Subcutaneous abdominal adipose tissue (tissue), 5 donors: ENCODE measurements at regions not wholly inside any gene's neighbourhood (a gene's known extent, or its start where the extent isn't known, plus 50 kb on each side); places are given as distances from the start of the nearest gene placed in this dataset.

Source experiments
- H3K27ac ChIP-seq: one replicate; pipeline ENCODE4 v1.7.0; 2013; ENCODE audit warnings: low read depth, mild to moderate bottlenecking, inconsistent platforms, low read length, moderate library complexity
- H3K27me3 ChIP-seq, 5 donors: one replicate each; pipeline ENCODE4 v1.7.0; 2013; ENCODE audit warnings: low read length in 5 of 5, inconsistent platforms in 1 of 5; ENCODE audit not compliant: control insufficient read depth in 5 of 5, insufficient read depth in 4 of 5
- H3K36me3 ChIP-seq, 5 donors: one replicate each; pipeline ENCODE4 v1.7.0; 2013; ENCODE audit warnings: low read length in 5 of 5; ENCODE audit not compliant: control insufficient read depth in 5 of 5, insufficient read depth in 5 of 5
- H3K4me1 ChIP-seq, 5 donors: one replicate each; pipeline ENCODE4 v1.7.0; 2013; ENCODE audit warnings: low read length in 5 of 5, mild to moderate bottlenecking in 3 of 5, moderate library complexity in 1 of 5; ENCODE audit not compliant: control insufficient read depth in 5 of 5, insufficient read depth in 5 of 5
- H3K4me3 ChIP-seq, 5 donors: one replicate each; pipeline ENCODE4 v1.7.0; 2013; ENCODE audit warnings: low read length in 5 of 5, low read depth in 1 of 5
- H3K9ac ChIP-seq, 5 donors: one replicate each; pipeline ENCODE4 v1.7.0; 2013; ENCODE audit warnings: low read length in 5 of 5, mild to moderate bottlenecking in 4 of 5, moderate library complexity in 3 of 5
- H3K9me3 ChIP-seq, 5 donors: one replicate each; pipeline ENCODE4 v1.7.0; 2013; ENCODE audit warnings: low read length in 5 of 5; ENCODE audit not compliant: control insufficient read depth in 5 of 5
- donor health status: healthy.
- donor health status: healthy.
- donor health status: healthy.
- donor health status: healthy.
- donor health status: healthy.

DNA sequence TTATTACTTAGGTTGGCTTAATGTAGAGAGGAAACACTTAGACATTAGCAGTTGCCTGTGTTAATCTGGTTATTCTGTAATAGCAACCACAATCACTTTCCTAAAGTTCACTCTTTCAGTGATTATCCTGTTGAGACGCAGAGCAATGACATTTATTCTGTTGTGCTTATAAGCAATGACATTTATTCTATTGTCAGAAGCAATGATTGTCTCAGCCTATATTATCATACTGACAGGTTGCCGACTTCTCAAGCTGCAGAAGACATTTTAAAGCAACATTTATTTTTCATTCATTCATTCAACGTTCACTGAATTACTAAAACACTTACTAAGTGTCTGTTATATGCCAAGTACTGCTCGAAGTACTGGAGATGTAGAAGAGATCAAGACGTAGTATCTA lies 193.5 kb upstream of the SLITRK3 start:
- Histone ChIP-seq H3K27ac (no peak overlapping the region), H3K4me3 (no peak overlapping the region), H3K9me3 (peaks cover 0 to 3% (median 0%) of the 10 kb centered on the region in 5 donors), H3K36me3 (no peaks in the 10 kb centered on the region), H3K9ac (no peak overlapping the region), H3K4me1 (peaks cover 0 to 11% (median 2%) of the 10 kb centered on the region in 5 donors), H3K27me3 (no peaks in the 10 kb centered on the region)

DNA sequence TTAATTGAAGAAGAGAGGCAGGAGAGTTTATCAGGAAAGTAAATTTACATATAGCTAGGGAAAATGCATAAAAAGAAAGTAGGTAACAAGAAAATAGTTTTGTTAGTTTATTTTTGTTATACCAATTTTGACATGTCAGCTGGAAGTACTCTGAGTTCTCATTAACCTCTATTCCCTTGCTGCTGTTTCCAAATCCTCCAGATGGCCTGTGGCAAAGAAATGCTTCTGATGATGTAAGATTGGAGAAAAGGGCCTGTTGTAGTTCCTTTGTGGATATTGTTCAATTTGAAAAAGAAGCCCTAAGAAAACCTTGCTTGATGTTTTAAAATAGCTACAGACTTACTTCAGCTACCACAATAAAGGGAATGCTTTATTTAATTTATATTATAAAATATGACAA lies 192.9 kb upstream of the SLITRK3 start:
- Histone ChIP-seq H3K27ac (no peak overlapping the region), H3K9ac (no peak overlapping the region), H3K27me3 (no peaks in the 10 kb centered on the region)

GRCh38 chr3:165383381-165383780 lies 187.2 kb upstream of the SLITRK3 start:
- Histone ChIP-seq H3K27ac (no peak overlapping the region), H3K9ac (no peak overlapping the region), H3K36me3 (no peaks in the 10 kb centered on the region), H3K4me1 (peaks cover 0 to under 1% (median 0%) of the 10 kb centered on the region in 5 donors), H3K27me3 (no peaks in the 10 kb centered on the region), H3K9me3 (peaks cover 0 to 5% (median 0%) of the 10 kb centered on the region in 5 donors), H3K4me3 (no peak overlapping the region)

More for the DNA sequence above, 192.9 kb upstream of the SLITRK3 start:
- H3K4me3 ChIP-seq, result no peak overlapping the region
- peaks cover 0 to 3% (median 0%) of the 10 kb centered on the region in 5 donors for H3K9me3 ChIP-seq
- H3K36me3 ChIP-seq, result no peaks in the 10 kb centered on the region
- peaks cover 0 to 11% (median 2%) of the 10 kb centered on the region in 5 donors for H3K4me1 ChIP-seq

- Histone ChIP-seq H3K4me3 (no peak overlapping the region), H3K9ac (no peak overlapping the region), H3K36me3 (no peaks in the 10 kb centered on the region), H3K4me1 (no peaks in the 10 kb centered on the region), H3K9me3 (peaks cover 0 to 2% (median 0%) of the 10 kb centered on the region in 5 donors), H3K27ac (no peak overlapping the region), H3K27me3 (no peaks in the 10 kb centered on the region)
Observed at GRCh38 chr3:165382672-165383071, 186.5 kb upstream of the SLITRK3 start.

DNA sequence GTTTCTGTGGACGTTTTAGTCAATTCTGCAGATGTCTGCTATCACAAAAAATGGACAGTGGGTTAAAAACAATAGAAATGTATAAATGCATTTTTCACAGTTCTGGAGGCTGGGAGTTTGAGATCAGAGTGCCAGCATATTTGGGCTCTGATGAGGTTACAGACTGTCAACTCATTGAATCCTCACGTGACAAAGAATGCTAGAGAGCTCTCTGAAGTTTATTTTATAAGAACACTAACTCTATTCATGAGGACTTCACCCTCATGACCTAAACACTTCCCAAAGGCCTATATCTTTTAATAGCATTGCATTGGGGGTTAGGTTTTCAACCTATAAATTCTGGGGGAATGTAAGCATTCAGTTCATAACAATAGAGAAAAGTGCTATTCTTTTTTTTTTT lies 182.6 kb upstream of the SLITRK3 start:
- no peak overlapping the region for H3K4me3 ChIP-seq
- no peaks in the 10 kb centered on the region for H3K27me3 ChIP-seq
- H3K4me1 ChIP-seq, result peaks cover 0 to 9% (median 0%) of the 10 kb centered on the region in 5 donors
- no peak overlapping the region for H3K9ac ChIP-seq
- H3K9me3 ChIP-seq, result peaks cover 0 to 2% (median 0%) of the 10 kb centered on the region in 5 donors
- H3K27ac ChIP-seq, result no peak overlapping the region
- no peaks in the 10 kb centered on the region for H3K36me3 ChIP-seq

DNA sequence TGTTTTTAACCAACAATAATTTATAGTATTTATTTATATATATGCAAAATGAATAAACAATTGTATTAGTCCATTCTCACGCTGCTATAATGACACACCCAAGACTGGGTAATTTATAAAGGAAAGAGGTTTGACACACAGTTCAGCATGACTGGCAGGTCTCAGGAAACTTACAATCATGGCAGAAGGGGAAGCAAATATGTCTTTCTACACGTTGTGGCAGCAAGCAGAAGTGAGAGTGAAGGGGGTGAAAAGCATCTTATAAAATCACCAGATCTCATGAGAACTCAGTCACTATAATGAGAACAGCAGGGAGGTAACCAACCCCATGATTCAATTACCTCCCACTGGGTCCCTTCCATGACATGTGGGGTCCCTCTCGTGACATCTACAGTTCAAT lies 162.8 kb upstream of the SLITRK3 start:
- peaks cover 0 to 6% (median 0%) of the 10 kb centered on the region in 5 donors for H3K4me1 ChIP-seq
- no peak overlapping the region for H3K4me3 ChIP-seq
- no peaks in the 10 kb centered on the region for H3K36me3 ChIP-seq
- H3K27me3 ChIP-seq, result no peaks in the 10 kb centered on the region
- H3K9ac ChIP-seq, result no peak overlapping the region
- no peak overlapping the region for H3K27ac ChIP-seq
- H3K9me3 ChIP-seq, result no peaks in the 10 kb centered on the region

- Histone ChIP-seq H3K4me1 (peaks cover 0 to 7% (median 0%) of the 10 kb centered on the region in 5 donors), H3K27ac (no peak overlapping the region), H3K9ac (no peak overlapping the region), H3K27me3 (no peaks in the 10 kb centered on the region), H3K36me3 (no peaks in the 10 kb centered on the region), H3K9me3 (no peaks in the 10 kb centered on the region), H3K4me3 (no peak overlapping the region)
Observed at GRCh38 chr3:165355316-165355715, 159.1 kb upstream of the SLITRK3 start.

- Histone ChIP-seq H3K36me3 (no peaks in the 10 kb centered on the region), H3K9me3 (no peaks in the 10 kb centered on the region), H3K9ac (no peak overlapping the region), H3K27me3 (no peaks in the 10 kb centered on the region), H3K4me3 (no peak overlapping the region), H3K27ac (no peak overlapping the region), H3K4me1 (no peaks in the 10 kb centered on the region)
Observed at GRCh38 chr3:165347526-165347925, 151.3 kb upstream of the SLITRK3 start.

GRCh38 chr3:165346503-165346902 lies 150.3 kb upstream of the SLITRK3 start:
- Histone ChIP-seq H3K9me3 (no peaks in the 10 kb centered on the region), H3K4me1 (no peaks in the 10 kb centered on the region), H3K27me3 (no peaks in the 10 kb centered on the region), H3K4me3 (no peak overlapping the region), H3K9ac (no peak overlapping the region), H3K36me3 (no peaks in the 10 kb centered on the region), H3K27ac (no peak overlapping the region)

GRCh38 chr3:165343185-165343584 lies 147.0 kb upstream of the SLITRK3 start:
- Histone ChIP-seq H3K9me3 (no peaks in the 10 kb centered on the region), H3K27ac (no peak overlapping the region), H3K4me1 (no peaks in the 10 kb centered on the region), H3K36me3 (no peaks in the 10 kb centered on the region), H3K9ac (no peak overlapping the region), H3K27me3 (no peaks in the 10 kb centered on the region), H3K4me3 (no peak overlapping the region)

DNA sequence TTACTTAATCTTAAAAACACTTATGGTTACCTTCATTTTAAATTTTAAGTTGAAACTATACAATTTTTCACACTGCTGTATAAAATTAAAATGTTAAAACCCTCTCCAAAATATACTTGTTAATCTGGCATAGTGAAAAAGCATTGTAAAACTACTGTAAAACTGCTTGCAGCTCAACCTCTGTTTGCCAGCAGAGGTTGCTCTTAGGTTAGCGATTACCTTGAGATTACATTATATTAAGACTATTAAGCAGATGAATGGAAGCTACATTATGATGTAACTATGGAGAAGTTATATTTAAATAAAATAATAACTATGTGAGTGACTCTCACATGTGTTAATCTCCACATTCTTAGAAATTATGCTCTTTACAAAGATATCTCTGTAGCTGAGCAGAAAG lies 143.6 kb upstream of the SLITRK3 start:
- H3K9me3 ChIP-seq, result no peaks in the 10 kb centered on the region
- no peak overlapping the region for H3K9ac ChIP-seq
- no peaks in the 10 kb centered on the region for H3K36me3 ChIP-seq
- H3K27me3 ChIP-seq, result no peaks in the 10 kb centered on the region
- no peak overlapping the region for H3K4me3 ChIP-seq
- H3K27ac ChIP-seq, result no peak overlapping the region
- H3K4me1 ChIP-seq, result no peaks in the 10 kb centered on the region
